Fibroblast of mammary gland (primary cell): ENCODE measurements at regions not wholly inside any gene's neighbourhood (a gene's known extent, or its start where the extent isn't known, plus 50 kb on each side); places are given as distances from the start of the nearest gene placed in this dataset.

Source experiments
- DNase-seq: peaks from one replicate; pipeline ENCODE4 v3.0.0-alpha.2; 2010; ENCODE audit warnings: low read depth
- H3K4me3 ChIP-seq: 2 replicates; pipeline ENCODE4 v1.5.1; 2011; ENCODE audit warnings: low read depth, mild to moderate bottlenecking, low read length, moderate library complexity; ENCODE audit not compliant: control insufficient read depth
- CTCF ChIP-seq: conservative IDR thresholded peaks from 2 replicates; pipeline ENCODE4 v1.5.1; 2011; ENCODE audit warnings: low read depth, low read length, inconsistent platforms; ENCODE audit not compliant: control insufficient read depth, insufficient read depth

GRCh38 chr13:40863723-40864122 is 74.3 kb downstream of the SLC25A15 start:
- H3K4me3 ChIP-seq, result no peak overlapping the region
- TF ChIP-seq CTCF, result no peak
- DNase-seq, result no peak

GRCh38 chr13:40874138-40874779 is 84.8 kb downstream of the SLC25A15 start:
- peak; percentile 5 for DNase-seq
- no peak for TF ChIP-seq CTCF
- no peak overlapping the region for H3K4me3 ChIP-seq

GRCh38 chr13:40875044-40875443 is 85.6 kb downstream of the SLC25A15 start:
- no peak for TF ChIP-seq CTCF
- no peak for DNase-seq
- no peak overlapping the region for H3K4me3 ChIP-seq

- no peak for DNase-seq
- no peak overlapping the region for H3K4me3 ChIP-seq
- TF ChIP-seq CTCF, result no peak
Measured at GRCh38 chr13:40875583-40875982, 86.2 kb downstream of the SLC25A15 start.

GRCh38 chr13:40876020-40876738 is 86.8 kb downstream of the SLC25A15 start:
- no peak overlapping the region for H3K4me3 ChIP-seq
- no peak for DNase-seq
- TF ChIP-seq CTCF, result no peak

GRCh38 chr13:40878321-40878720 is 88.9 kb downstream of the SLC25A15 start:
- no peak for DNase-seq
- no peak for TF ChIP-seq CTCF
- no peak overlapping the region for H3K4me3 ChIP-seq
